Peyer's patch (tissue), 4 donors: ENCODE measurements at regions not wholly inside any gene's neighbourhood (a gene's known extent, or its start where the extent isn't known, plus 50 kb on each side); places are given as distances from the start of the nearest gene placed in this dataset.

Experiments used
- CTCF ChIP-seq, 6 experiments: fragments of 450-650 bp in 4 of 6; fragments of 200-600 bp in 2 of 6; sonication (generic) in 1 of 6; IDR thresholded peaks; one replicate each; pipeline ENCODE4 v1.5.1; 2017 to 2019; ENCODE audit warnings: antibody characterized with exemption in 6 of 6, mild to moderate bottlenecking in 3 of 6, moderate library complexity in 1 of 6
- POLR2A ChIP-seq, 2 donors: fragments of 450-650 bp; IDR thresholded peaks; one replicate each; pipeline ENCODE4 v1.5.1; 2017; ENCODE audit warnings: antibody characterized with exemption in 2 of 2, mild to moderate bottlenecking in 2 of 2, moderate library complexity in 2 of 2

GRCh38 chr7:115210552-115210951 lies 288.7 kb downstream of the MDFIC start:
- TF ChIP-seq POLR2A (IDR thresholded peaks at IDR 0.05) (no peak), CTCF (IDR thresholded peaks at IDR 0.05) (no peak)
